ENCODE measurements at regions not wholly inside any gene's neighbourhood (a gene's known extent, or its start where the extent isn't known, plus 50 kb on each side); places are given as distances from the start of the nearest gene placed in this dataset.
"Not testable (repeated sequence)": the region's sequence is repeated elsewhere in the genome, so short reads cannot be mapped to it uniquely, and the experiment has no call there.

- H3K36me3 Mint-ChIP-seq (ENCODE audit: low read depth) = peaks cover 16% of the 10 kb centered on the region
- H3K4me1 Mint-ChIP-seq (ENCODE audit: low read depth) = peaks cover 14% of the 10 kb centered on the region
- H3K4me3 Mint-ChIP-seq (ENCODE audit: low read depth); H3K27me3 Mint-ChIP-seq (ENCODE audit: low read depth); DNase-seq (ENCODE audit: low spot score); H3K9me3 Mint-ChIP-seq; H3K27ac Mint-ChIP-seq; intact Hi-C loops (cut with micrococcal nuclease): not testable (repeated sequence)
These were observed 52.5 kb upstream of the METRNL start for GRCh38 chr17:83026921-83027320.

- Mint-ChIP-seq H3K4me3 (ENCODE audit: low read depth) (no peak overlapping the region), H3K4me1 (ENCODE audit: low read depth) (peaks cover 9% of the 10 kb centered on the region), H3K9me3 (no peaks in the 10 kb centered on the region), H3K27me3 (ENCODE audit: low read depth) (no peaks in the 10 kb centered on the region), H3K27ac (no peak overlapping the region), H3K36me3 (ENCODE audit: low read depth) (peaks cover 22% of the 10 kb centered on the region)
- intact Hi-C loops (cut with micrococcal nuclease) = no loop called here
- no peak for DNase-seq (ENCODE audit: low spot score)
These were observed 50.6 kb upstream of the METRNL start for GRCh38 chr17:83028851-83029250.

GRCh38 chr17:83029571-83029970 lies 49.8 kb upstream of the METRNL start:
- intact Hi-C loops (cut with micrococcal nuclease) = no loop called here
- peaks cover 28% of the 10 kb centered on the region for H3K36me3 Mint-ChIP-seq (ENCODE audit: low read depth)
- H3K4me3 Mint-ChIP-seq (ENCODE audit: low read depth) = no peak overlapping the region
- H3K4me1 Mint-ChIP-seq (ENCODE audit: low read depth) = peaks cover 8% of the 10 kb centered on the region
- no peaks in the 10 kb centered on the region for H3K27me3 Mint-ChIP-seq (ENCODE audit: low read depth)
- DNase-seq (ENCODE audit: low spot score) = no peak
- no peak overlapping the region for H3K27ac Mint-ChIP-seq
- H3K9me3 Mint-ChIP-seq = no peaks in the 10 kb centered on the region

Data from activated T-helper 2 cell treated with anti-CD3 and anti-CD28 coated beads, Interferon-gamma antibody, Interleukin-2, Interleukin-4, amounts not matched to agents 10 μg/mL and 5 μg/mL and 100 μg/mL, durations not matched to agents 14 hours and 24 hours and 36 hours (primary cell).